Small intestine (tissue), 7 donors: ENCODE measurements at regions not wholly inside any gene's neighbourhood (a gene's known extent, or its start where the extent isn't known, plus 50 kb on each side); places are given as distances from the start of the nearest gene placed in this dataset.

Experiments used
- DNase-seq, 2 donors: peaks; one replicate each; pipeline versions ENCODE4 v3.0.0 to v3.0.0-alpha.2; 2013
- FAIRE-seq: peaks from 2 replicates; lab custom pipeline; 2012; peaks lifted over from hg19 to GRCh38; lab: Jason Lieb, UNC
- H3K27ac ChIP-seq, 3 donors: one replicate each; pipeline ENCODE4 v1.5.1; 2013; ENCODE audit warnings: low read length in 2 of 3, mild to moderate bottlenecking in 2 of 3, control low read depth in 1 of 3, inconsistent platforms in 1 of 3, low read depth in 1 of 3, moderate library complexity in 1 of 3
- H3K27me3 ChIP-seq, 3 donors: one replicate each; pipeline ENCODE4 v1.6.1; 2013; ENCODE audit warnings: low read length in 3 of 3, inconsistent platforms in 1 of 3; ENCODE audit not compliant: control insufficient read depth in 3 of 3, insufficient read depth in 3 of 3
- H3K36me3 ChIP-seq, 3 donors: one replicate each; pipeline ENCODE4 v1.6.1; 2013; ENCODE audit warnings: low read length in 3 of 3, inconsistent platforms in 1 of 3, low read depth in 1 of 3, mild to moderate bottlenecking in 1 of 3, moderate library complexity in 1 of 3; ENCODE audit not compliant: control insufficient read depth in 3 of 3, insufficient read depth in 2 of 3
- H3K4me1 ChIP-seq, 3 donors: one replicate each; pipeline ENCODE4 v1.6.1; 2013; ENCODE audit warnings: low read length in 2 of 3, inconsistent platforms in 1 of 3, low read depth in 1 of 3, mild to moderate bottlenecking in 1 of 3, moderate library complexity in 1 of 3; ENCODE audit not compliant: control insufficient read depth in 3 of 3, insufficient read depth in 2 of 3
- H3K4me3 ChIP-seq, 3 donors: one replicate each; pipeline ENCODE4 v1.5.1; 2013; ENCODE audit warnings: low read length in 3 of 3, control low read depth in 1 of 3, inconsistent platforms in 1 of 3, low read depth in 1 of 3, mild to moderate bottlenecking in 1 of 3, moderate library complexity in 1 of 3
- H3K9me3 ChIP-seq, 2 donors: one replicate each; pipeline ENCODE4 v1.6.1; 2013; ENCODE audit warnings: low read depth in 1 of 2, low read length in 1 of 2; ENCODE audit not compliant: control insufficient read depth in 2 of 2, insufficient read depth in 1 of 2
- WGBS, 3 donors: extraction: QIAGEN DNeasy Blood & Tissue Kit; methylation state at CpG; one replicate each; pipeline ENCODE4 v1.1.7; 2013; 5-methylcytosine and 5-hydroxymethylcytosine counted together
- donor health status: healthy with polysubstance abuse.
- donor health status: control.
- donor health status: control.
- donor health status: Bipolar disorder and iron deficiency.
- donor health status: healthy.

DNA sequence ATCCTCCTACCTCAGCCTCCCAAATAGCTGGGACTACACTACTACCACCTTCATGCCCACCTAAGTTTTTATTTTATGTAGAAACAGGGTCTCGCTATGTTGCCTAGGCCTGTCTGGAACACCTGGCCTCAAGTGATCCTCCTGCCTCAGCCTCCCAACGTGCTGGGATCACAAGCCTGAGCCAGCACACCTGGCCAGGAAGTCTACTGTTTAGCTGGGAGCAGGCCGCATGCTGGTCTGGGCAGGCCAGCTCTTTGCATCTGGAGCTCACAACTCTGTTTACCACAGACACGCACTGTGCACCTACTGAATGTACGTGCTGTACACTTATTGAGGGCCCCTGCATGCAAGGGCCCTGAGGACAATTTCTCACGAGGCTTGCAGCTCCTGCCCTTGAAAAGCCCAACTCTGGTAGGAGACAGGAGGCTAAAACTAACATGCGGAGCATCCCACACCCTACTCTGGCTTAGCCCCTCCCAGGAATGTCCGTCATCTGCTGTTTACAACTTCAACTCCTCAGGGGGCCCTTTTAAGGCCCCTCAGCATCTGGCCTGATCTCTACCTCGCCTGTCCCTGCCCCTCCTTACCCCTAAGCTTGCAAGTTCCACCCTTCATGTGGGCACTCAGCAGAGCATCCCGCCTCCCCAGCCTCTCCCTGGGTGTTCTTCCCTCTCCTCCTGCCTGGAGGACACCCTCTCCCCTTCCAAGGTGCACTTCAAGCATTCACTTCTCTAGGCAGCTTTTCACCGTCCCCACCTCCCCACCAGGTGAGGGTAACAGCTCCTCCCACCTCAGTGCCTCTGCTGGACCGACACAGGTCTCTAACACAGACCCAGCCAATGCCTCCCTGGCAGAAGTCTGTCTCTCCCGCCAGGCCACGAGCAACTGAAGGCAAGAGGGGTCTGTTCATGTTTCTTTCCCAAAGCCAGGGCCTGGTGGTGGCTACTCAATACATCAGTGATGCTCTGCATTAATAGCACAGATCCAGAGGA is 114.2 kb upstream of the UQCRFS1 start:
- no peaks in the 10 kb centered on the region for H3K27me3 ChIP-seq
- FAIRE-seq (no peak), DNase-seq (no peak)
- WGBS, 3 donors = 44 to 48% (median 44%) methylated on average over 14 of the region's 14 CpGs
- no peaks in the 10 kb centered on the region for H3K4me1 ChIP-seq
- no peaks in the 10 kb centered on the region for H3K9me3 ChIP-seq
- H3K27ac ChIP-seq = no peak overlapping the region
- H3K4me3 ChIP-seq = no peak overlapping the region
- no peaks in the 10 kb centered on the region for H3K36me3 ChIP-seq

DNA sequence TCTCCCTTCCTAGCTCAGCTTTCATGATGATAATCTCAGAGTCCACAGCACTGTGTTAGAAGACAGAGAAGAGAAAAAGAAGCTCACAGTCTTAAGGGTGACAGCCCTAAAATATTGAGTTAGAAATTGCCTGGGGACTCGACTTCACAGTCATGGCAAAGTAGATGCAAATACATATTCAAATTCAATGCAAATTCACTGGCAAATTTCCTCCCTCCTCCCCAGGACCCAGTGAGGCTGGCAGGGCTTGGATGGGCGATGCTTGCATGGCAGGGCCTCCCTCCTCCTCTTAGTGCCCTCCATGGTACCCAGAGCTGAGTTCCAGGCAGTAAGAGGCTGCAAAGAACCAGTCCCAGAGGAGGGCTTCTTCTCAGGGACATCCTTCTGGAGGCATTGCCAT is 115.6 kb upstream of the UQCRFS1 start:
- 14 to 42% (median 26%) methylated on average over 2 of the region's 2 CpGs for WGBS, 3 donors
- FAIRE-seq = no peak
- Histone ChIP-seq H3K4me3 (no peak overlapping the region), H3K27me3 (no peaks in the 10 kb centered on the region), H3K9me3 (no peaks in the 10 kb centered on the region), H3K4me1 (no peaks in the 10 kb centered on the region), H3K27ac (no peak overlapping the region), H3K36me3 (no peaks in the 10 kb centered on the region)
- no peak for DNase-seq

DNA sequence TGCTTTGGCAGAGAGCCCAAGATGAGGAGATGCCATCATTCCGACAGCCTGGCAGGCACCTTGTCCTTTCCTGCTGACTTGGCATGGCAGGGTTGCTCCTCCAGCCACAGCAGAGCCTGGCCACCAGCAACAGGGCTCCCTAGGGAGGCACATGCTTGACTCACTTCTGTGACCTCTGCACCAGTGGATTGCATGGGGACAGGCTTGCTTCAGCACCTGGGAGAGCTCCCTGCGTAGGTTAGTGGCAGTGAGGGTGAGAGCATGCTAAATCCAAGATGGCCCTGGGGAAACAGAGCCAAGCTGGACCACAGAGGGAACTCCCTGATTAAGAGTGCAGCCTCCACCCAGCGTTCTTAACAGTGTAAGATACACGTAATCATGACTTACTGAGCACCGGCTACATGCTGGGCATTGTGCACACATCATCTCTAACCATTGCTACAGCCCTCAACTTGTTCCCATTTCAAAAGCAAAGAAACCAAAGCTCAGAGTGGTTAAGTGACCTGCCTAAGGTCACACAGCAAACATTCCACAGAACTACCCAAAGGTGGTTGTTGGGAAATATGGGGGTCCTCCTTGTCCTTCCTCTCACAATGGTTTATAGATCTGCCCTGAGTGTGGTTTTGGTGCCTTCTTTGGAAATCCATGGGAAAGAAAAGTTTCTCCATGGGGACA is 116.6 kb upstream of the UQCRFS1 start:
- no peak overlapping the region for H3K4me3 ChIP-seq
- H3K27ac ChIP-seq = no peak overlapping the region
- FAIRE-seq (no peak), DNase-seq (peak in 1 of 2 donors; percentile 21)
- WGBS, 3 donors = 65 to 85% (median 73%) methylated on average over 5 of the region's 5 CpGs
- no peaks in the 10 kb centered on the region for H3K4me1 ChIP-seq
- H3K27me3 ChIP-seq = no peaks in the 10 kb centered on the region
- no peaks in the 10 kb centered on the region for H3K9me3 ChIP-seq
- H3K36me3 ChIP-seq = no peaks in the 10 kb centered on the region

DNA sequence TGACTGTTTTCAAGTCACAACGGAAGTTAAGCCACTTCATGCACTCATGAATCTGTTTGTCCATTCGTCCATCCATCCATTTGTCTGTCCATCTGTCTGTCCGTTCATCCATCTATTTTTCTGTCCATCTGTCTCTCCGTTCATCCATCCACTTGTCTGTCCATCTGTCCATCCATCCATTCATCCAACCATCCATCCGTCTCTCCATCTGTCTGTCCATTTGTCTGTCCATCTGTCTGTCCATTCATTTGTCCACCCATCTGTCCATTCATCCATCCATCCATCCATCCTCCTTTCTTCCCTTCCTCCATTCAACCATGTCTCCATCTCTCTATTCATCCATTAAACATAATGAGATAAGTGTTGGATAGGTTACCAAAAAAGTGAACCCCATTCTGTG is 123.5 kb upstream of the UQCRFS1 start:
- H3K4me1 ChIP-seq = no peaks in the 10 kb centered on the region
- no peak for DNase-seq
- H3K27me3 ChIP-seq = peaks cover 0 to 3% (median 0%) of the 10 kb centered on the region in 3 donors
- WGBS, 3 donors = 70 to 75% (median 70%) methylated on average over 5 of the region's 5 CpGs
- no peak overlapping the region for H3K4me3 ChIP-seq
- H3K9me3 ChIP-seq = no peaks in the 10 kb centered on the region
- H3K27ac ChIP-seq = no peak overlapping the region
- FAIRE-seq = no peak
- H3K36me3 ChIP-seq = no peaks in the 10 kb centered on the region

DNA sequence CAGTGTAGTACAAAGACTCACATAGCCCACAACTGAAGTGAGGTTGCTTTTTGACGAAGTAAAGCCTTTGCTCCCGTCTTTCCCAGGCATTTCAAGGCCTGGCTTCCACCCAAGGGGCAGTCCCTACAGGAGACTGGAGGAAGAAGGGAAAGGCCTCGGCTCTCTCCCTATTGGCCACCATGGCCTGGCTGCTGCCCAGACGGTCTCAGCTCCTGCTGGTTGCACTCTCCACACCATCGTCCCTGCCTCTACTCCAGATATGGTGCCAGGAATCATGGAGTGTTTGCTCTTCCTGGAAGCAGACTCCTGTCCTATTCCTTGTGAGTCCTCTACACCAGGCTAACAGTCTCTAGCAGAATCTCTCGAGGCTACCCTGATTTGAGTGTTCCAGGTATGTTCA is 124.1 kb upstream of the UQCRFS1 start:
- FAIRE-seq = no peak
- 57 to 65% (median 59%) methylated on average over 6 of the region's 6 CpGs for WGBS, 3 donors
- H3K4me3 ChIP-seq = no peak overlapping the region
- H3K36me3 ChIP-seq = no peaks in the 10 kb centered on the region
- H3K27me3 ChIP-seq = peaks cover 0 to 3% (median 0%) of the 10 kb centered on the region in 3 donors
- H3K4me1 ChIP-seq = no peaks in the 10 kb centered on the region
- no peak overlapping the region for H3K27ac ChIP-seq
- DNase-seq = no peak
- no peaks in the 10 kb centered on the region for H3K9me3 ChIP-seq

DNA sequence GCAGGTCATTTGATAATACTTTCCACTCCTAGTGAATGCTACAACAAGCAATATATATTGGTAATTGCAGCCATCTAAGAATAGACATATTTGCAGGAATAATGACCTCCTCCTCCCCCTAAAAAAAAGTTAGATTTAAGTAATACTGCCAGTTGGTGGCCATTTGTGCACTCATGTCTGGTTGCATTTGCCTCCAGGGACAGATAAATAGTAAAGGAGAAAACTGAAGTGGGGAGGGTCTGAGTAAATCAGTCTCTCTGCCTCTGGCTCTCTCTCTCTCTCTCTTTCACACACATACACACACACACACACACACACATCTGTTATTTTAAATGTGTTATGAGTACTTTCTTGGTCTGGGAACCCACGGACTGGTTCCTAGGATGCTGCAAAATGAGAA is 125.5 kb upstream of the UQCRFS1 start:
- Histone ChIP-seq H3K27ac (no peak overlapping the region), H3K4me3 (no peak overlapping the region), H3K36me3 (no peaks in the 10 kb centered on the region), H3K27me3 (peaks cover 0 to 3% (median 0%) of the 10 kb centered on the region in 3 donors), H3K9me3 (peaks cover 0 to 3% of the 10 kb centered on the region in 2 donors), H3K4me1 (no peaks in the 10 kb centered on the region)
- WGBS, 3 donors = 35 to 76% (median 61%) methylated on average over 1 of the region's 1 CpG
- FAIRE-seq = no peak
- no peak for DNase-seq

DNA sequence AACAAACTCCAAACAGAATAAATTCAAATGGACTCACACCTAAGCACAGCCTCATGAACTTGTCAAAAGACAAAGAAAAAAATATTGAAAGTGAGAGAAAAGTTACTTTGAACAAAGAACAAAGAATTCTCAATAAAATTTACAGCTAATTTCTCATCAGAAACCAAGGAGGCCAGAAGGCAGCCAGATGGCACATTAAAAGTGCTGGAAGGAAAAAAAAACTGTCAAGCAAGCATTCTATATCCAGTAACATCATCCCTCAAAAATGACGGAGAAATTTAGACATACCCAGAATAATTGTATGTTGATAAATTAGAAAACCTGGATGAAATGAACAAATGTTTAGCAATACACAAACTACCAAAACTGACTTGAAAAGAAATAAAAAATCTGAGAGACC is 129.8 kb upstream of the UQCRFS1 start:
- no peak for DNase-seq
- Histone ChIP-seq H3K4me1 (no peaks in the 10 kb centered on the region), H3K27ac (no peak overlapping the region), H3K9me3 (peaks cover 0 to 3% of the 10 kb centered on the region in 2 donors), H3K27me3 (peaks cover 0 to 3% (median 0%) of the 10 kb centered on the region in 3 donors), H3K36me3 (no peaks in the 10 kb centered on the region), H3K4me3 (no peak overlapping the region)
- 83 to 93% (median 85%) methylated on average over 1 of the region's 1 CpG for WGBS, 3 donors
- no peak for FAIRE-seq

DNA sequence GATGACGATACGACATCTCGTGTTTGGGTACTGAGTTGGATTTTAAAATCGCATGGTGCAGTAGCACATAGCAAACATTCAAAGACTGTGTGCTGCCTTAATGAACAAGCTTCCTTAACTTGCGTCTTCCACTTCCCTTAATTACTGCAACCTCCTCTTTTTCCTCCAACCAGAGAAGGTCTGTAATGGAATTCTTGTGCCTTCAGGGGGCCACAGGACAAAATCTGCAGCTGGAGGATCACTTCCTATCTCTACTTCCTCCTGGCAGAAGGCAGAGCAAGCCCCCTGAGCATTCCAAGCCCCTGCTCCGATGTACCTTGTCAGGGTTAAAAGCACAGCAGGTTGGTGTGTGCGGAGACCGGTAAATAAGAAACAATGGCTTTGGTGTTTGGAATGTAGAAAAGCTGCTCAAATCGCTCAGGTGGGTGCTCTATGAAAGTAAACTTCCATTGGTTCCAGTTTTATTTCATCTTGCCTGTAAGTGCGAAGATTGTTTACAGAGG is 151.3 kb upstream of the UQCRFS1 start:
- WGBS, 3 donors = 38 to 50% (median 46%) methylated on average over 10 of the region's 10 CpGs
- Histone ChIP-seq H3K27ac (no peak overlapping the region), H3K4me1 (no peaks in the 10 kb centered on the region), H3K4me3 (no peak overlapping the region), H3K36me3 (no peaks in the 10 kb centered on the region), H3K27me3 (peaks cover 0 to 1% (median 0%) of the 10 kb centered on the region in 3 donors), H3K9me3 (no peaks in the 10 kb centered on the region)
- DNase-seq (no peak), FAIRE-seq (no peak)
